GM12864 (cell line): ENCODE measurements at regions not wholly inside any gene's neighbourhood (a gene's known extent, or its start where the extent isn't known, plus 50 kb on each side); places are given as distances from the start of the nearest gene placed in this dataset.

ENCODE experiments used
- DNase-seq: peaks from one replicate; pipeline ENCODE4 v3.0.0-alpha.2; 2011; ENCODE audit warnings: low read depth
- H3K4me3 ChIP-seq: 2 replicates; pipeline ENCODE4 v1.5.1; 2011; ENCODE audit warnings: mild to moderate bottlenecking, low read depth, low read length, control low read depth
- TF ChIP-seq, protein P1 (sequence below): IDR thresholded peaks from 2 replicates; pipeline ENCODE4 v1.5.1; 2011; ENCODE audit warnings: low read depth, mild to moderate bottlenecking, moderate library complexity, low read length, control low read depth, inconsistent platforms; ENCODE audit errors: missing control alignments

DNA sequence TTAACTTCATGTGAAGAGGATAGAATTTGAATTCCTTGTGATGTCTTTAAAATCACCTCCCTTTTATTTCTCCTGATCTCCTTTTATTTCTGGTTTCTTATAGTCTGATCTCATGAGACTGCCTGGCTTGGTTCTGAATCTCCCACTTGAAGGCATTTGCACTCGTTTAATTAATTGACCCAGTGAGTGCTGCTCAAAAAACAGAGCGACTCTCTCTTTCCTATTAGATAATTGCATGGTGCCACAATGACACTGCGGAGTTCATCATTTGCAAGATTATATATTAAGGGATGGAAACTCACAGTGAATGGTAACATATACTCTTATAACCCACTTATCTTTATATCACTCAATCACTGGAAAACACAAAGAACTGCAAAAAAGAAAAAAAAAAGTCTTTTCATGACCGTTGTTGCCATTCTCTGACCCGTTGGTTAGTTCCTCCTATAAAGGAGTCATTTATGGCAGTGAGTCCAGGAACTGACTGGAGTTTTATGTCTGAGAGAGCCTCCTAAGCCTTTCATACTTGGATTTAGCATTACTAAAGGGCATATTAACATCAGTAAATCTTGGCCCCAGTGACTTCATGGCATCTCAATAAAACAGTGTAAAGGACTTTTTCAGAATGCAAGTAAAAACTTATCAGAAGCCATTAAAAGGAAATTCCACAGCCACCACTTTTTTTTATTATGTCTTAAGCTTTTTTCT is 103.3 kb upstream of the EPHA4 start:
- TF ChIP-seq, protein P1, sequence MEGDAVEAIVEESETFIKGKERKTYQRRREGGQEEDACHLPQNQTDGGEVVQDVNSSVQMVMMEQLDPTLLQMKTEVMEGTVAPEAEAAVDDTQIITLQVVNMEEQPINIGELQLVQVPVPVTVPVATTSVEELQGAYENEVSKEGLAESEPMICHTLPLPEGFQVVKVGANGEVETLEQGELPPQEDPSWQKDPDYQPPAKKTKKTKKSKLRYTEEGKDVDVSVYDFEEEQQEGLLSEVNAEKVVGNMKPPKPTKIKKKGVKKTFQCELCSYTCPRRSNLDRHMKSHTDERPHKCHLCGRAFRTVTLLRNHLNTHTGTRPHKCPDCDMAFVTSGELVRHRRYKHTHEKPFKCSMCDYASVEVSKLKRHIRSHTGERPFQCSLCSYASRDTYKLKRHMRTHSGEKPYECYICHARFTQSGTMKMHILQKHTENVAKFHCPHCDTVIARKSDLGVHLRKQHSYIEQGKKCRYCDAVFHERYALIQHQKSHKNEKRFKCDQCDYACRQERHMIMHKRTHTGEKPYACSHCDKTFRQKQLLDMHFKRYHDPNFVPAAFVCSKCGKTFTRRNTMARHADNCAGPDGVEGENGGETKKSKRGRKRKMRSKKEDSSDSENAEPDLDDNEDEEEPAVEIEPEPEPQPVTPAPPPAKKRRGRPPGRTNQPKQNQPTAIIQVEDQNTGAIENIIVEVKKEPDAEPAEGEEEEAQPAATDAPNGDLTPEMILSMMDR, result no peak
- H3K4me3 ChIP-seq, result no peak overlapping the region
- no peak for DNase-seq

GRCh38 chr2:221674446-221674845 is 102.3 kb upstream of the EPHA4 start:
- TF ChIP-seq, protein P1, result no peak
- DNase-seq, result no peak
- H3K4me3 ChIP-seq, result no peak overlapping the region

GRCh38 chr2:221673248-221673647 is 101.1 kb upstream of the EPHA4 start:
- DNase-seq, result no peak
- TF ChIP-seq, protein P1, result no peak
- H3K4me3 ChIP-seq, result no peak overlapping the region

GRCh38 chr2:221671515-221671914 is 99.4 kb upstream of the EPHA4 start:
- TF ChIP-seq, protein P1, result no peak
- H3K4me3 ChIP-seq, result no peak overlapping the region
- DNase-seq, result no peak

DNA sequence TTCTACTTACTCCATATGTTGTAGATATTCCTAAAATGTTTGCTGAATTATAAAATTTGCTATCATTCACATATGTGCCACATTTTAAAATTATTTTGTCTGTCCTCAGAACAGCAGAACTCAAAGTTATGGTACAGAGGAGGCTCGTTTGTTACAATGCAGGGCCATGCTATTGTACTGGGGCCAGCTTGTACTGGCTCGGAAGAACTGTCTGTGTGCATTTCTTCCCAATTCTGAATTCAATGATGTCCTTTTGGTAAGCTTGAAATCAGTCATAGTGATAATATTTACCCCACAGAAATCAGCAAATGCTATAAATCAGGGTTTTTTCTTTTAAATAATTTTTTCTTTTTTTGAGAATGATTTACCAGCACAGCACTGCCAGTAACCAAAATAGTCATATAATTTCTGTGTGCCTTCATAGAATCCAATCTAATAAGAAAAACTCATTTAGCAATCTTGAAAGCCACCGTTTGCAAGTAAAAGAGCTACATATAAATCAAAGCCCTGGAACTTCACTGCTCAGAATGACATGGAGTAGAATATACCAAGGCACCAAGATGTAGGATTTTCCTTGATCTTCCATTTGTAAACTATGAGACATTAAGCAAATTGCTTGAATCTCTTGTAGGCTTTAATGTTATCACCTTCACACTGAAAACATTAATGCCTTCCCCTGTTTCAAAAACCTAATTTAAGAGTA is 90.7 kb upstream of the EPHA4 start:
- no peak overlapping the region for H3K4me3 ChIP-seq
- TF ChIP-seq, protein P1, result no peak
- no peak for DNase-seq

DNA sequence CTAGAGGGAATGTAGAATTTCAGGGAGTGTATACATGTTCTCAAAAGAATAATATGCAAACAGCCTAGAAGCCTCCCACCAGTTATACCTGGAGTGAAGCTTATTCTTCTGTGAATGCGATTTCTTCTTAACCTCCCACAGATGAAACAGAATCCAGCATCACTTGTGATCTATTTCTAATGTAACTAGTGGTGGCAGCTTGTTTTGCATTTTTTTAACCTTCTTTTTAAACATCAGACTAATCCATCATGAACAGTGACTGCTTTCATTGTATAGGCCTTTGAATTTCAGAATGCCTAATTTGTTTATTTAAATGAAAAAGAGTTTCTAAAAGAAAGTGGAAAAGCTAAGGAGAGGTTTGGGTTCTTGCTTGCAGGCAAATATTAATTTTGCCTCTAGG is 85.7 kb upstream of the EPHA4 start:
- no peak overlapping the region for H3K4me3 ChIP-seq
- TF ChIP-seq, protein P1, result no peak
- no peak for DNase-seq
